HG03039 (cell line): ENCODE measurements at regions not wholly inside any gene's neighbourhood (a gene's known extent, or its start where the extent isn't known, plus 50 kb on each side); places are given as distances from the start of the nearest gene placed in this dataset.

Experiments
- ATAC-seq: cut with Tn5 transposase; IDR thresholded peaks from one replicate; pipeline ENCODE4 v1.9.1; 2021; ENCODE audit warnings: mild to moderate bottlenecking, moderate library complexity; ENCODE audit not compliant: unreplicated experiment

GRCh38 chr18:6605115-6605869 lies 124.2 kb upstream of the ARHGAP28 start:
- ATAC-seq, result no peak

GRCh38 chr18:6606411-6607085 lies 123.0 kb upstream of the ARHGAP28 start:
- no peak for ATAC-seq

GRCh38 chr18:6607343-6607742 lies 122.2 kb upstream of the ARHGAP28 start:
- ATAC-seq, result no peak

GRCh38 chr18:6609666-6610264 lies 119.8 kb upstream of the ARHGAP28 start:
- ATAC-seq, result no peak

GRCh38 chr18:6610466-6610865 lies 119.0 kb upstream of the ARHGAP28 start:
- no peak for ATAC-seq

- ATAC-seq, result no peak
These were observed 115.9 kb upstream of the ARHGAP28 start for GRCh38 chr18:6613581-6613980.

GRCh38 chr18:6614952-6615351 lies 114.6 kb upstream of the ARHGAP28 start:
- ATAC-seq, result no peak

- no peak for ATAC-seq
These were observed 112.5 kb upstream of the ARHGAP28 start for GRCh38 chr18:6616981-6617380.

- ATAC-seq, result no peak
These were observed 108.1 kb upstream of the ARHGAP28 start for GRCh38 chr18:6621437-6621836.

- no peak for ATAC-seq
These were observed 106.2 kb upstream of the ARHGAP28 start for GRCh38 chr18:6623278-6623677.

GRCh38 chr18:6624271-6624660 lies 105.2 kb upstream of the ARHGAP28 start:
- ATAC-seq, result no peak

GRCh38 chr18:6624661-6625311 lies 104.7 kb upstream of the ARHGAP28 start:
- no peak for ATAC-seq

GRCh38 chr18:6625481-6625880 lies 104.0 kb upstream of the ARHGAP28 start:
- ATAC-seq, result no peak

GRCh38 chr18:6626457-6626856 lies 103.1 kb upstream of the ARHGAP28 start:
- ATAC-seq, result no peak

GRCh38 chr18:6627645-6628044 lies 101.9 kb upstream of the ARHGAP28 start:
- ATAC-seq, result no peak

GRCh38 chr18:6628187-6628586 lies 101.3 kb upstream of the ARHGAP28 start:
- no peak for ATAC-seq

GRCh38 chr18:6629635-6630140 lies 99.8 kb upstream of the ARHGAP28 start:
- ATAC-seq, result no peak

GRCh38 chr18:6633310-6633709 lies 96.2 kb upstream of the ARHGAP28 start:
- ATAC-seq, result no peak

- no peak for ATAC-seq
These were observed 93.4 kb upstream of the ARHGAP28 start for GRCh38 chr18:6636091-6636490.

- no peak for ATAC-seq
These were observed 91.1 kb upstream of the ARHGAP28 start for GRCh38 chr18:6638447-6638846.

- no peak for ATAC-seq
These were observed 90.2 kb upstream of the ARHGAP28 start for GRCh38 chr18:6639305-6639704.
